H1 (cell line): ENCODE measurements at regions not wholly inside any gene's neighbourhood (a gene's known extent, or its start where the extent isn't known, plus 50 kb on each side); places are given as distances from the start of the nearest gene placed in this dataset.

ENCODE experiments used
- CTCF ChIA-PET: fragments of 300-600 bp; sonication (Branson Sonifier 250); formaldehyde crosslinking; loops from one replicate; lab custom pipeline; 2021; ENCODE audit not compliant: partially characterized antibody; lab: Charles Lee
- POLR2A ChIA-PET: fragments of 300-600 bp; sonication (Branson Sonifier 250); formaldehyde crosslinking; loops from one replicate; lab custom pipeline; 2021; ENCODE audit warnings: inconsistent platforms; ENCODE audit not compliant: partially characterized antibody; lab: Charles Lee
- DNase-seq, 2 experiments: peaks; one replicate each; pipeline versions ENCODE4 v3.0.0 to v3.0.0-alpha.2; 2010 to 2022; ENCODE audit warnings: low spot score in 2 of 2, low read depth in 1 of 2, mixed read lengths in 1 of 2
- FAIRE-seq: peaks from 2 replicates; lab custom pipeline; 2011; peaks lifted over from hg19 to GRCh38; lab: Jason Lieb, UNC
- H2AFZ ChIP-seq: 2 replicates; pipeline ENCODE4 v1.8.1; 2012; ENCODE audit warnings: low read length, inconsistent platforms
- H2AK5ac ChIP-seq: 2 replicates; pipeline ENCODE4 v1.6.1; 2013; ENCODE audit warnings: low read depth, low read length
- H2BK120ac ChIP-seq: replicated peaks from 2 replicates; pipeline ENCODE3; 2013; ENCODE audit warnings: low read depth, low read length, inconsistent platforms
- H2BK12ac ChIP-seq: 2 replicates; pipeline ENCODE4 v1.6.1; 2013; ENCODE audit warnings: low read depth, low read length
- H2BK15ac ChIP-seq: 2 replicates; pipeline ENCODE4 v1.6.1; 2013; ENCODE audit warnings: low read length
- H2BK20ac ChIP-seq: 2 replicates; pipeline ENCODE4 v1.6.1; 2013; ENCODE audit warnings: low read length
- H2BK5ac ChIP-seq: 2 replicates; pipeline ENCODE4 v1.6.1; 2013; ENCODE audit warnings: low read depth, low read length
- H3K14ac ChIP-seq: 2 replicates; pipeline ENCODE4 v1.6.1; 2013; ENCODE audit warnings: inconsistent platforms; ENCODE audit not compliant: insufficient read length
- H3K18ac ChIP-seq: 2 replicates; pipeline ENCODE4 v1.6.1; 2013; ENCODE audit warnings: low read length; ENCODE audit errors: extremely low read depth
- H3K23ac ChIP-seq: 2 replicates; pipeline ENCODE4 v1.6.1; 2013; ENCODE audit warnings: inconsistent platforms; ENCODE audit not compliant: insufficient read length
- H3K23me2 ChIP-seq: 2 replicates; pipeline ENCODE4 v1.6.1; 2013; ENCODE audit warnings: low read depth, low read length
- H3K27ac ChIP-seq: 2 replicates; pipeline ENCODE4 v1.6.1; 2011; ENCODE audit warnings: low read depth, low read length, inconsistent platforms
- H3K27me3 ChIP-seq, 4 experiments: replicated peaks in 1 of 4; 1 replicate in 1 of 4; 2 replicates in 3 of 4; pipeline versions ENCODE4 v1.6.1 to v1.8.1; 2011 to 2013; ENCODE audit warnings: low read length in 3 of 4, mild to moderate bottlenecking in 3 of 4, inconsistent platforms in 2 of 4, mixed read lengths in 2 of 4, moderate library complexity in 1 of 4; ENCODE audit not compliant: control insufficient read depth in 3 of 4, insufficient read depth in 3 of 4; ENCODE audit errors: extremely low read depth in 1 of 4
- H3K36me3 ChIP-seq, 4 experiments: 2 replicates each; pipeline versions ENCODE4 v1.6.1 to v1.8.1; 2011 to 2013; ENCODE audit warnings: mild to moderate bottlenecking in 4 of 4, low read length in 3 of 4, moderate library complexity in 2 of 4, control low read depth in 1 of 4, inconsistent platforms in 1 of 4; ENCODE audit not compliant: insufficient read depth in 4 of 4, control insufficient read depth in 2 of 4
- H3K4ac ChIP-seq: replicated peaks from 2 replicates; pipeline ENCODE3; 2013; ENCODE audit warnings: low read length, low read depth, mixed read lengths, inconsistent platforms; ENCODE audit not compliant: insufficient read length
- H3K4me1 ChIP-seq, 4 experiments: replicated peaks in 1 of 4; 1 replicate in 1 of 4; 2 replicates in 3 of 4; pipeline versions ENCODE4 v1.6.1 to v1.8.1; 2011 to 2013; ENCODE audit warnings: low read length in 3 of 4, inconsistent platforms in 2 of 4, mixed read lengths in 1 of 4; ENCODE audit not compliant: insufficient read depth in 4 of 4, control insufficient read depth in 3 of 4
- H3K4me2 ChIP-seq, 2 experiments: 2 replicates each; pipeline versions ENCODE4 v1.6.1 to v1.8.1; 2011 to 2013; ENCODE audit warnings: low read depth in 2 of 2, low read length in 2 of 2, control low read depth in 1 of 2, inconsistent platforms in 1 of 2, mild to moderate bottlenecking in 1 of 2; ENCODE audit not compliant: insufficient read depth in 1 of 2
- H3K4me3 ChIP-seq, 4 experiments: fragments of 200-600, 300-600 bp in 1 of 4; sonication (generic), shearing (Covaris generic), sonication (Bioruptor Twin) in 1 of 4; 2 replicates each; pipeline versions ENCODE4 v1.5.1 to v1.8.1; 2011 to 2016; ENCODE audit warnings: low read length in 4 of 4, low read depth in 3 of 4, control low read depth in 2 of 4, inconsistent platforms in 2 of 4, mild to moderate bottlenecking in 2 of 4, mixed read lengths in 1 of 4, moderate library complexity in 1 of 4; ENCODE audit not compliant: insufficient read depth in 2 of 4; ENCODE audit errors: extremely low read depth in 1 of 4
- H3K56ac ChIP-seq: replicated peaks from 2 replicates; pipeline ENCODE3; 2013; ENCODE audit warnings: low read depth, mild to moderate bottlenecking, mixed read lengths, low read length, inconsistent platforms; ENCODE audit not compliant: insufficient read length
- H3K79me1 ChIP-seq: 2 replicates; pipeline ENCODE4 v1.6.1; 2013; ENCODE audit warnings: low read depth, low read length, control low read depth
- H3K79me2 ChIP-seq, 2 experiments: 2 replicates each; pipeline versions ENCODE4 v1.6.1 to v1.8.1; 2012 to 2013; ENCODE audit warnings: low read length in 2 of 2, mild to moderate bottlenecking in 2 of 2, inconsistent platforms in 1 of 2; ENCODE audit not compliant: insufficient read depth in 2 of 2, control insufficient read depth in 1 of 2
- H3K9ac ChIP-seq, 4 experiments: replicated peaks in 1 of 4; 1 replicate in 1 of 4; 2 replicates in 3 of 4; pipeline versions ENCODE4 v1.6.1 to v1.8.1; 2011 to 2013; ENCODE audit warnings: low read depth in 3 of 4, low read length in 3 of 4, control low read depth in 2 of 4, mild to moderate bottlenecking in 2 of 4, moderate library complexity in 2 of 4, inconsistent platforms in 1 of 4; ENCODE audit errors: extremely low read depth in 1 of 4
- H3K9me3 ChIP-seq, 2 experiments: 2 replicates each; pipeline versions ENCODE4 v1.6.1 to v1.8.1; 2012 to 2013; ENCODE audit warnings: mild to moderate bottlenecking in 2 of 2, moderate library complexity in 2 of 2, control low read depth in 1 of 2, inconsistent platforms in 1 of 2, low read depth in 1 of 2, low read length in 1 of 2, mixed read lengths in 1 of 2; ENCODE audit not compliant: insufficient read depth in 2 of 2
- H4K20me1 ChIP-seq, 2 experiments: replicated peaks in 1 of 2; 2 replicates each; pipeline versions ENCODE3 to v1.8.1; 2011 to 2013; ENCODE audit warnings: inconsistent platforms in 2 of 2, low read length in 2 of 2, mild to moderate bottlenecking in 1 of 2; ENCODE audit not compliant: insufficient read depth in 2 of 2, control insufficient read depth in 1 of 2
- H4K5ac ChIP-seq: 2 replicates; pipeline ENCODE4 v1.6.1; 2013; ENCODE audit warnings: low read length, low read depth, mixed read lengths, inconsistent platforms; ENCODE audit not compliant: insufficient read length
- H4K8ac ChIP-seq: 2 replicates; pipeline ENCODE4 v1.8.0; 2013; ENCODE audit warnings: mild to moderate bottlenecking, moderate library complexity, low read length, inconsistent platforms; ENCODE audit not compliant: insufficient read depth; ENCODE audit errors: extremely low read depth
- H4K91ac ChIP-seq: replicated peaks from 2 replicates; pipeline ENCODE3; 2013; ENCODE audit warnings: low read length, mixed read lengths, inconsistent platforms; ENCODE audit not compliant: insufficient read length
- RXRA ChIP-seq: IDR thresholded peaks from 2 replicates; pipeline ENCODE4 v1.6.1; 2011; ENCODE audit warnings: low read depth, mild to moderate bottlenecking, low read length, moderate library complexity; ENCODE audit not compliant: insufficient read depth
- WGBS, 2 experiments: shearing (Covaris generic) in 1 of 2; methylation state at CpG; one replicate each; pipeline versions ENCODE4 v1.1.6 to v1.1.7; 2013 to 2015; ENCODE audit warnings: low lambda C conversion rate in 2 of 2, mixed read lengths in 2 of 2, inconsistent platforms in 1 of 2, low coverage in 1 of 2, missing lambda C conversion rate in 1 of 2; ENCODE audit not compliant: insufficient replicate concordance in 2 of 2, insufficient coverage in 1 of 2, insufficient read length in 1 of 2; ENCODE audit errors: extremely low coverage in 1 of 2, missing lambda C conversion rate in 1 of 2; 5-methylcytosine and 5-hydroxymethylcytosine counted together

DNA sequence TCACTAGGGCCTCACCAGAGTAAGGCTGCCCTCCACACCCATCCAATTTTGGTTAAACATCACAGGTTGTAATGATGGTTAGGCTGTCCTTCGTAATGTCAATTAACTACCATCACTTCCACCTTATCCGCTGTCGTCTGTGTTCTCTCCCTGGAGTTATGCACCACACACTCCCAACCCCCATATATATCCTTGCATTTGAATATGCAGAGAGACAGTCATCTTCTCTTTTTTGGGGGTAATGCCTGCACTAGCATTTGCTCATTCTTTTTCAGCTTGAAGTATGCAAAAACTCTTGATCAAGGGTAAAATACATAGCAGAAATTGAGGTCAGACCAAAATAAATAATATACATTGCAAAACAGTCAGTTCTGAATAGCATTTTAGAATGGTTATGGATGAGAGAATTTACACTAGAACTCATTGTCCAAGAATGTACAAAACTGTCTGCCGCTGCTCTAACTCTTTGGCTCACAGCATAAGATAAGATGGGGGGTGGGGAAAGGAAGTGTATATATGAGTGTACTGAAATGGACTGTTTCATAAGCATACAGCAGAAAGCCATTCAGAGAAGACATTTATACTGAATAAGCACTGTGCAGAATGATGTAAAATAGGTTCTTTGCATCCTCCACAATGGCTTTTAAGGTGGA lies 397.8 kb upstream of the CHST9 start:
- Histone ChIP-seq H3K14ac (no peak overlapping the region), H3K79me2 (no peaks in the 10 kb centered on the region), H2AFZ (no peak overlapping the region), H3K27ac (no peak overlapping the region), H3K18ac (no peak overlapping the region), H3K4me1 (peaks cover 0 to 5% (median 0%) of the 10 kb centered on the region in 4 experiments; a peak in 3 of 7 replicates), H3K4ac (no peak overlapping the region), H4K8ac (no peak overlapping the region), H2BK12ac (no peak overlapping the region), H3K23ac (no peak overlapping the region), H3K9me3 (peaks cover 3 to 6% of the 10 kb centered on the region in 2 experiments; a peak in 2 of 4 replicates), H2AK5ac (no peak overlapping the region), H2BK5ac (no peak overlapping the region), H2BK20ac (no peak overlapping the region), H4K91ac (no peak overlapping the region), H3K27me3 (no peaks in the 10 kb centered on the region), H4K5ac (no peak overlapping the region), H4K20me1 (no peaks in the 10 kb centered on the region), H3K9ac (no peak overlapping the region), H3K56ac (no peak overlapping the region), H2BK120ac (no peak overlapping the region), H3K4me3 (no peak overlapping the region), H2BK15ac (no peak overlapping the region), H3K23me2 (no peaks in the 10 kb centered on the region), H3K36me3 (no peaks in the 10 kb centered on the region), H3K79me1 (no peaks in the 10 kb centered on the region), H3K4me2 (no peak overlapping the region)
- FAIRE-seq (no peak), DNase-seq (no peak)
- POLR2A ChIA-PET, result no interaction called here
- CTCF ChIA-PET, result interaction anchor here (1.1 kb wide), 1 partner anchor 10 kb away, joined by 3 read pairs; no protein-coding TSS in a partner anchor
- 65% methylated on average over 4 of the region's 4 CpGs; no CpG with 5 or more reads in 1 of the 2 experiments for WGBS, 2 experiments
- no peak for TF ChIP-seq RXRA
